Adrenal gland (tissue), 5 donors: ENCODE measurements at regions not wholly inside any gene's neighbourhood (a gene's known extent, or its start where the extent isn't known, plus 50 kb on each side); places are given as distances from the start of the nearest gene placed in this dataset.

Source experiments
- POLR2A ChIP-seq, 2 donors: fragments of 450-650 bp; IDR thresholded peaks; one replicate each; pipeline ENCODE4 v1.6.1; 2017; ENCODE audit warnings: antibody characterized with exemption in 2 of 2, mild to moderate bottlenecking in 2 of 2, moderate library complexity in 1 of 2
- TF ChIP-seq, protein P1 (sequence below), 6 experiments: fragments of 450-650 bp in 4 of 6; fragments of 200-600 bp in 2 of 6; sonication (generic) in 1 of 6; IDR thresholded peaks; 1 replicate in 5 of 6; 2 replicates in 1 of 6; pipeline versions ENCODE4 v1.5.1 to v1.8.0; 2016 to 2021; ENCODE audit warnings: antibody characterized with exemption in 6 of 6, mild to moderate bottlenecking in 2 of 6, moderate library complexity in 1 of 6
- donor health status: DM: no; HTN: no; CAD: no.

DNA sequence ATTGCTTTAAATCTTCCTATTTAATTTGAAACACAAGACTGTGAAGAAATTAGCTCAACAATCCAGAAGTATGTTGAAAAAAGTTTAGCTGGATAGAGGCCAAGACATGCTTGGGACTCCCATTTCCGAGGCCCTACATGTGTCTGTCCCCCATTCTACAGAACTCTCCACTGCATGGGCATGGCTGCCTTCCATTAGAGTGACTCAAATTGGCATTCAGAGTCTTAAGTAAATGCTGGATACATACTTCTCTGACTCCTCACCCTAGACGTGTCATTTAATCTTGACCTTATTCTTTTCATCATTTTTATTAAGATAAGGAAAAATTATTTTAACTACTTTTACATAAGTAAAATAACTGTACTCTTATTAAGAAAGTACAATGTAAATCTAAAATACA lies 530.4 kb upstream of the CDH9 start:
- TF ChIP-seq, protein P1, sequence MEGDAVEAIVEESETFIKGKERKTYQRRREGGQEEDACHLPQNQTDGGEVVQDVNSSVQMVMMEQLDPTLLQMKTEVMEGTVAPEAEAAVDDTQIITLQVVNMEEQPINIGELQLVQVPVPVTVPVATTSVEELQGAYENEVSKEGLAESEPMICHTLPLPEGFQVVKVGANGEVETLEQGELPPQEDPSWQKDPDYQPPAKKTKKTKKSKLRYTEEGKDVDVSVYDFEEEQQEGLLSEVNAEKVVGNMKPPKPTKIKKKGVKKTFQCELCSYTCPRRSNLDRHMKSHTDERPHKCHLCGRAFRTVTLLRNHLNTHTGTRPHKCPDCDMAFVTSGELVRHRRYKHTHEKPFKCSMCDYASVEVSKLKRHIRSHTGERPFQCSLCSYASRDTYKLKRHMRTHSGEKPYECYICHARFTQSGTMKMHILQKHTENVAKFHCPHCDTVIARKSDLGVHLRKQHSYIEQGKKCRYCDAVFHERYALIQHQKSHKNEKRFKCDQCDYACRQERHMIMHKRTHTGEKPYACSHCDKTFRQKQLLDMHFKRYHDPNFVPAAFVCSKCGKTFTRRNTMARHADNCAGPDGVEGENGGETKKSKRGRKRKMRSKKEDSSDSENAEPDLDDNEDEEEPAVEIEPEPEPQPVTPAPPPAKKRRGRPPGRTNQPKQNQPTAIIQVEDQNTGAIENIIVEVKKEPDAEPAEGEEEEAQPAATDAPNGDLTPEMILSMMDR (IDR thresholded peaks at IDR 0.05): no peak
- no peak for TF ChIP-seq POLR2A (IDR thresholded peaks at IDR 0.05)
